ENCODE measurements at regions not wholly inside any gene's neighbourhood (a gene's known extent, or its start where the extent isn't known, plus 50 kb on each side); places are given as distances from the start of the nearest gene placed in this dataset.

- Histone ChIP-seq H3K9ac (ENCODE audit: low read length) (no peak overlapping the region), H3K9me3 (ENCODE audit: low read length) (no peaks in the 10 kb centered on the region), H3K36me3 (ENCODE audit: insufficient read depth, low read length) (no peaks in the 10 kb centered on the region), H4K20me1 (ENCODE audit: insufficient read depth) (no peaks in the 10 kb centered on the region), H3K4me3 (ENCODE audit: low read length) (no peak overlapping the region), H3F3A (ENCODE audit: insufficient read depth, low read length, poor library complexity, severe bottlenecking) (no peaks in the 10 kb centered on the region), H3K79me2 (replicated peaks; ENCODE audit: insufficient read depth, low read length) (no peaks in the 10 kb centered on the region), H3K27me3 (ENCODE audit: insufficient read depth, low read depth, low read length) (no peaks in the 10 kb centered on the region), H2AFZ (ENCODE audit: low read depth, low read length) (no peak overlapping the region), H3K4me2 (ENCODE audit: low read length) (no peak overlapping the region), H3K27ac (ENCODE audit: low read length) (no peak overlapping the region), H3K9me2 (ENCODE audit: insufficient read depth, low read length) (no peaks in the 10 kb centered on the region)
- TF ChIP-seq MXI1 (conservative IDR thresholded peaks at IDR 0.05; ENCODE audit: poor library complexity, severe bottlenecking), result no peak
- no peak for TF ChIP-seq RAD21 (conservative IDR thresholded peaks at IDR 0.05)
- TF ChIP-seq POLR2AphosphoS5 (IDR thresholded peaks at IDR 0.05), result no peak
- TF ChIP-seq EP300 (conservative IDR thresholded peaks at IDR 0.05; ENCODE audit: poor library complexity, severe bottlenecking), result no peak
- no peak for TF ChIP-seq CTCF (IDR thresholded peaks at IDR 0.05; ENCODE audit: poor library complexity, severe bottlenecking)
- TF ChIP-seq EZH2 (IDR thresholded peaks at IDR 0.05; ENCODE audit: borderline replicate concordance, insufficient read depth, low read length, poor library complexity, severe bottlenecking), result no peak
- no peak for TF ChIP-seq REST (IDR thresholded peaks at IDR 0.05; ENCODE audit: borderline replicate concordance)
- TF ChIP-seq SMC3 (conservative IDR thresholded peaks at IDR 0.05; ENCODE audit: poor library complexity), result no peak
- no peak for TF ChIP-seq TAF1 (IDR thresholded peaks at IDR 0.05; ENCODE audit: low read depth)
These were observed 160.5 kb downstream of the TBX22 start for GRCh38 chrX:80174925-80175574.

GRCh38 chrX:80181079-80181478 is 166.5 kb downstream of the TBX22 start:
- H3K9me2 ChIP-seq (ENCODE audit: insufficient read depth, low read length), result no peaks in the 10 kb centered on the region
- no peaks in the 10 kb centered on the region for H3K27me3 ChIP-seq (ENCODE audit: insufficient read depth, low read depth, low read length)
- H3K9me3 ChIP-seq (ENCODE audit: low read length), result no peaks in the 10 kb centered on the region
- H3K36me3 ChIP-seq (ENCODE audit: insufficient read depth, low read length), result no peaks in the 10 kb centered on the region
- no peak overlapping the region for H3K4me3 ChIP-seq (ENCODE audit: low read length)
- H3F3A ChIP-seq (ENCODE audit: insufficient read depth, low read length, poor library complexity, severe bottlenecking), result no peaks in the 10 kb centered on the region
- H3K27ac ChIP-seq (ENCODE audit: low read length), result no peak overlapping the region
- TF ChIP-seq TAF1 (IDR thresholded peaks at IDR 0.05; ENCODE audit: low read depth) (no peak), SMC3 (conservative IDR thresholded peaks at IDR 0.05; ENCODE audit: poor library complexity) (no peak), MXI1 (conservative IDR thresholded peaks at IDR 0.05; ENCODE audit: poor library complexity, severe bottlenecking) (no peak), REST (IDR thresholded peaks at IDR 0.05; ENCODE audit: borderline replicate concordance) (no peak), EZH2 (IDR thresholded peaks at IDR 0.05; ENCODE audit: borderline replicate concordance, insufficient read depth, low read length, poor library complexity, severe bottlenecking) (no peak), EP300 (conservative IDR thresholded peaks at IDR 0.05; ENCODE audit: poor library complexity, severe bottlenecking) (no peak), POLR2AphosphoS5 (IDR thresholded peaks at IDR 0.05) (no peak), CTCF (IDR thresholded peaks at IDR 0.05; ENCODE audit: poor library complexity, severe bottlenecking) (no peak), RAD21 (conservative IDR thresholded peaks at IDR 0.05) (no peak)
- no peaks in the 10 kb centered on the region for H3K79me2 ChIP-seq (replicated peaks; ENCODE audit: insufficient read depth, low read length)
- no peak overlapping the region for H2AFZ ChIP-seq (ENCODE audit: low read depth, low read length)
- H3K9ac ChIP-seq (ENCODE audit: low read length), result no peak overlapping the region
- no peak overlapping the region for H3K4me2 ChIP-seq (ENCODE audit: low read length)
- no peaks in the 10 kb centered on the region for H4K20me1 ChIP-seq (ENCODE audit: insufficient read depth)
